Endothelial cell of umbilical vein (primary cell): ENCODE measurements at regions not wholly inside any gene's neighbourhood (a gene's known extent, or its start where the extent isn't known, plus 50 kb on each side); places are given as distances from the start of the nearest gene placed in this dataset.

Experiments
- FOS ChIP-seq: IDR thresholded peaks from 2 replicates; pipeline ENCODE4 v1.6.1; 2011; ENCODE audit warnings: mild to moderate bottlenecking, low read length, moderate library complexity, borderline replicate concordance; ENCODE audit not compliant: insufficient read depth
- POLR2A ChIP-seq: IDR thresholded peaks from 2 replicates; pipeline ENCODE4 v1.6.1; 2012; ENCODE audit warnings: low read depth, mild to moderate bottlenecking, control low read depth, low read length
- POLR2AphosphoS5 ChIP-seq: IDR thresholded peaks from 2 replicates; pipeline ENCODE4 v1.6.1; 2012; ENCODE audit warnings: low read depth, mild to moderate bottlenecking, control low read depth, low read length, moderate library complexity; ENCODE audit not compliant: insufficient read depth
- TF ChIP-seq, protein P1 (sequence below), 2 donors: IDR thresholded peaks; 1 replicate in 1 of 2; 2 replicates in 1 of 2; pipeline ENCODE4 v1.5.1; 2011; ENCODE audit warnings: low read length in 2 of 2, mild to moderate bottlenecking in 2 of 2, moderate library complexity in 2 of 2, control low read depth in 1 of 2, inconsistent platforms in 1 of 2, low read depth in 1 of 2; ENCODE audit not compliant: insufficient read depth in 1 of 2; ENCODE audit errors: extremely low read depth in 1 of 2

DNA sequence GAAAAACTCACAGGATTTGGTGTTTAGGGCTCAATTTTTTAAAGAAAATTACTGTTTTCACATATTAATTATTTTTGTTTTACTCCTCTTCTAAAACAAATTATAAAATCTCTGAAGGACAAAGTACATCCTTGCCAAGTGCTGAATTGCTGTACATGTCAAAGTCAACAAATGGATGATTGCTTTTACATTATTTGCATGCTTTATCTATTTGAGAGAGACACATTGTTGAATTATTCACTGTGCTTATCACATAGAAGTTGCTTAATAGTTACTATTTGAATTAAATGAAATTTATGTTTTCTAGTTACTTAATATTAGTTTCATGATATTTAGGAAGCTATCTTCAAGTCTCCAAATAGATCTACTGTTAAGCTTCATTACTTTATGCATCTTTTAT, 318.6 kb upstream of the PTCHD4 start:
- TF ChIP-seq, protein P1, sequence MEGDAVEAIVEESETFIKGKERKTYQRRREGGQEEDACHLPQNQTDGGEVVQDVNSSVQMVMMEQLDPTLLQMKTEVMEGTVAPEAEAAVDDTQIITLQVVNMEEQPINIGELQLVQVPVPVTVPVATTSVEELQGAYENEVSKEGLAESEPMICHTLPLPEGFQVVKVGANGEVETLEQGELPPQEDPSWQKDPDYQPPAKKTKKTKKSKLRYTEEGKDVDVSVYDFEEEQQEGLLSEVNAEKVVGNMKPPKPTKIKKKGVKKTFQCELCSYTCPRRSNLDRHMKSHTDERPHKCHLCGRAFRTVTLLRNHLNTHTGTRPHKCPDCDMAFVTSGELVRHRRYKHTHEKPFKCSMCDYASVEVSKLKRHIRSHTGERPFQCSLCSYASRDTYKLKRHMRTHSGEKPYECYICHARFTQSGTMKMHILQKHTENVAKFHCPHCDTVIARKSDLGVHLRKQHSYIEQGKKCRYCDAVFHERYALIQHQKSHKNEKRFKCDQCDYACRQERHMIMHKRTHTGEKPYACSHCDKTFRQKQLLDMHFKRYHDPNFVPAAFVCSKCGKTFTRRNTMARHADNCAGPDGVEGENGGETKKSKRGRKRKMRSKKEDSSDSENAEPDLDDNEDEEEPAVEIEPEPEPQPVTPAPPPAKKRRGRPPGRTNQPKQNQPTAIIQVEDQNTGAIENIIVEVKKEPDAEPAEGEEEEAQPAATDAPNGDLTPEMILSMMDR (IDR thresholded peaks at IDR 0.05; ENCODE audit: extremely low read depth in 1 of 2, insufficient read depth in 1 of 2, low read depth in 1 of 2, low read length in 2 of 2), result no peak
- TF ChIP-seq POLR2A, result no peak
- TF ChIP-seq FOS, result no peak
- no peak for TF ChIP-seq POLR2AphosphoS5
